Tongue (tissue), 1 donor: ENCODE measurements at regions not wholly inside any gene's neighbourhood (a gene's known extent, or its start where the extent isn't known, plus 50 kb on each side); places are given as distances from the start of the nearest gene placed in this dataset.

Experiments used
- DNase-seq: peaks from one replicate; pipeline ENCODE4 v3.0.0-alpha.2; 2015

GRCh38 chr4:20403846-20404245 lies 152.1 kb downstream of the SLIT2 start:
- DNase-seq, result no peak

GRCh38 chr4:20408611-20409010 lies 156.9 kb downstream of the SLIT2 start:
- no peak for DNase-seq

DNA sequence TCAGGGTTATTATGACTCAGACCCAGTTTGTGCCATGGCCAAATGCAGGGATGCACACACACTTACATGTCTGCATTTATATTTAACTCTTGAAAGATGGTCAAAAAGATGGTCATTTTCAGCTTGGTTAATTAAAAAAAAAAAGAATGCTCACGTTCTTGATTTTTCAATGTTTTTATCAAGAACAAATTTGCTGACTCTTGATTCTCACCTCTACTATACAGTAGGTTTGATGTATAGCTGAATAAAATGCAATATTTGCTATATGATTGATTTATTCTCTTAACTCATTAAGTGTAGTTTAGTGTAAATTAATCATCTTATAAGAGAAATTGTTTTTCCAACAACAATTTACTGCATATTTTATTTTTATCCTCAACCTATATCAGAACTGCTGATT lies 160.4 kb downstream of the SLIT2 start:
- DNase-seq, result no peak

GRCh38 chr4:20416800-20417199 lies 165.1 kb downstream of the SLIT2 start:
- no peak for DNase-seq

GRCh38 chr4:20418861-20419451 lies 167.3 kb downstream of the SLIT2 start:
- DNase-seq, result peak; percentile 55

GRCh38 chr4:20420916-20421602 lies 169.4 kb downstream of the SLIT2 start:
- no peak for DNase-seq

GRCh38 chr4:20421603-20421985 lies 169.9 kb downstream of the SLIT2 start:
- no peak for DNase-seq

- DNase-seq, result peak; percentile 44
Measured at GRCh38 chr4:20422398-20422797, 170.7 kb downstream of the SLIT2 start.

DNA sequence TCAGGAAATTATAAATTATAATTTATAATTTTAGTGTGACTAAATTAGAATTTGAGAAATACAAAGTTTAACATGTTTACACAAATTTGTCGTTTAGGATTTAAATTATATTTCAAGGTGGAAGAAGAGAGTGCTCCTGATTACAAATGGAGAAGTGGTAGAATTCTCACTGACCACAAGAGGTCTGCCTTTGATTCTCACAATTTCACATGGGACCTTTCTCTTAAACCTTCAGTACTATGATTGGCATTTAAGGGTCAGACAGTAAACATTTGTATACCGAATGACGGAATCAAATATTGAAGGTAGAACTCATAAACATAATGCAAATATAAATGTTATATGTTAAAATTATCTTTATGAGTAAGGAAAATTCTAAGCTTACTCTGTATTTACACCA lies 171.7 kb downstream of the SLIT2 start:
- DNase-seq, result no peak

- no peak for DNase-seq
Measured at GRCh38 chr4:20426028-20426427, 174.3 kb downstream of the SLIT2 start.

DNA sequence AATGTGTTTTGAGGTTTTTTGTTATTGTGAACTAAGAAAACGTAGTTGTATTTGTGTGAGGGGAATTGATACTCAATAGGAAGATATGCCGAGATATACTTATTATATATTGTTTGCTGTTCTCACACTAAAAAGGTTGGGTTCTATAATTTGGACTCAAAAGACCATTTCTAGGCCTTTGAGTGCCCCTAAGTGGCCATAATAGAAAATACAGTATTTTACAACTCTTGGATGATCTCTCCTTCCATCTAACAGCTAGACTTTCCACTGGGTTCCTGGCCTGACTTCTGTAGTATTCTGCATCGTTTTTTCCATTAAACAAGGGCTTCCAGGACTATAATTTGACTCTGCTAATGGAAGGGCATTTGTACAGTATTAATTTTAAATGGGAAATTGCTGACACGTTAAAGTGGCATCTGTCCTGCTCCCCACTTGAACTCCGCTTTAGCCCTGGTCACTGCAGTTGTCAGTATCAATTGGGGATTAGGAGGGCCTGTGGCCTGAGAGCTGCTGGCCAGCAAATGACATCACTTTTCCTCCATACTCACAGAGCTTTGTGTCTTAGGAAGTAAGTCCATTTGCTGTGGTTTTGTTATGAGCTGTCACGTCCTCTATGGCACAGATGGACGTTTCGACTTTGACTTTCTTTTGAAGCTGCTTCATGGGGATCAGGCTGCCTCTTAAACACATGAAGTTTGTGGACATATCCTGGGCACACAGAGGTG lies 176.9 kb downstream of the SLIT2 start:
- DNase-seq, result peak; percentile 35

DNA sequence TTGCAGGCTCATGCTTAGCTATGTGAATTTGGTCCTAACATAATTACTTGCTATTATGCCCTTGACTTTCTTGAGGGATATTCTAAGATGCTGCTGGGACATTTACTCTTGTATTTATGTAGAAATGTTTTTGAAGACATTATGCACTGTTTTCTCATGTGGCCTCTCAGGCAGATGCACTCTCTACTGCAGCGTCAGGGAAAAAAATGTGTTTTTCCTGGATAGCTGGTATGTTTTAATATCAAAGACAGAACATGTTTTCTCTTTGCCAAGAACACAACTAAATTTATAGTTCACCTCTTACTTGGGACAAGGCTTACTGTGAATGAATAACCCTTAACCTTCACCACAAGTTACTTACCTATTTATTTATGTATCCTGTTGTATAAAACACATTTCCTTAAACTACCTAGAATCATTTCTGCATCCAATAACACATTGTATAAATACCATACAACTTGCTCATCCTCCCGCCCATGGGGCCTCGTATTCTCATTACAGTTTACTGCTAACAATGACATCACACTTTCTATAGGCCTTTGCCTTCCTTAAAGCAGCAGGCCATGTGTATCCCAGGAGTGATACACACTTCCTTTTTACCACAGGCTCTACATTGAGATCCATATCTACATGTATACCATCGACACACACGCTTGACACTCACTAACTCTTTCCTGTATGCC lies 178.7 kb downstream of the SLIT2 start:
- peak; percentile 45 for DNase-seq

DNA sequence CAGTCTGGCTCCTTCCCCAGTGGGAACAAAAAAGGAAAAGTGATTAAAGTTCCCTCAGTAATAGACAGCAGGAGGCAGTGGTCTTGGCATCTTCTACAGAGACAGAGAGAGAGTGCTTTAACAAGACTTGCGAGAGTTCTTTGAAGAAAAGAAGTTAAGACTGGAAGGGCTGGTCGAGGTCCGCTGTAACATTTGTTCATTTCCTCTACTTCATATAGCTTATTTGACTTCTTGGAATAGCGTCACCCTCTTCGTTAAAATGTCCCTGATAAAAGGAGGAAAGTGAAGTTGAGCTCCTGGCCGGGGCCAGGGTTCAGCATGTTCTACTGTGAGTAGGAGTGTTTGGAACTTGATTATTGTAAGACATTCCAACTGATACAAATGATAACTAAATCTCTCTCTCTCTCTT lies 179.8 kb downstream of the SLIT2 start:
- DNase-seq, result no peak

- DNase-seq, result no peak
Measured at GRCh38 chr4:20432088-20432487, 180.4 kb downstream of the SLIT2 start.

DNA sequence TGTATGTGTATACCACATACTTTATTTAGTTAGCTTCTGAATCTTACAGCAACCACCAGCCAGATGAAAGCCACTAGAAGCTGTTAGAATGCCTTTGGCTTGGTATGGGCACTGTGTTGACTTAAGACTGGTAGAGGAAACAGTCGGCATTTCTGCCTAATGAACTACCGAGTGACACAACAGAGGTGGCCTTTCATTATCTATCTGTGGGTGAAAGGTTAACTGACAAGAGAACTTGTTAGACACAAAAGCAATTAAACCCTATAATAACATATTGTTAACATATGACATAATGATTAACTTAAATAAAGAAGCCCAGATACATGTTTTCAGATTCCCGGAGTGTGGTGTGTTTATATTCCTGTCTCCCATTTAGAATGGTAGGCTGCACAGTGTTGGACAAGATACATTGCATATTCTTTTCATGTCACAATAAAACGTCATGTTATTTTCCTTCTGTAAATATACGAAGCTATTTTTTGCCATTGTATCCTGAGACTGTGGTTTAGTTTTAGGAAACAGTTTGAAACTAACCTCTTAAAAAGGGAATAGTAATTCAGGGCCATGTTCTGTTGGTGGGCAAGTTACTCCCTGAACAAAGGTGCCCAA lies 181.5 kb downstream of the SLIT2 start:
- DNase-seq, result no peak

GRCh38 chr4:20440170-20440569 lies 188.5 kb downstream of the SLIT2 start:
- DNase-seq, result no peak

- DNase-seq, result no peak
Measured at GRCh38 chr4:20443015-20443805, 191.5 kb downstream of the SLIT2 start.

DNA sequence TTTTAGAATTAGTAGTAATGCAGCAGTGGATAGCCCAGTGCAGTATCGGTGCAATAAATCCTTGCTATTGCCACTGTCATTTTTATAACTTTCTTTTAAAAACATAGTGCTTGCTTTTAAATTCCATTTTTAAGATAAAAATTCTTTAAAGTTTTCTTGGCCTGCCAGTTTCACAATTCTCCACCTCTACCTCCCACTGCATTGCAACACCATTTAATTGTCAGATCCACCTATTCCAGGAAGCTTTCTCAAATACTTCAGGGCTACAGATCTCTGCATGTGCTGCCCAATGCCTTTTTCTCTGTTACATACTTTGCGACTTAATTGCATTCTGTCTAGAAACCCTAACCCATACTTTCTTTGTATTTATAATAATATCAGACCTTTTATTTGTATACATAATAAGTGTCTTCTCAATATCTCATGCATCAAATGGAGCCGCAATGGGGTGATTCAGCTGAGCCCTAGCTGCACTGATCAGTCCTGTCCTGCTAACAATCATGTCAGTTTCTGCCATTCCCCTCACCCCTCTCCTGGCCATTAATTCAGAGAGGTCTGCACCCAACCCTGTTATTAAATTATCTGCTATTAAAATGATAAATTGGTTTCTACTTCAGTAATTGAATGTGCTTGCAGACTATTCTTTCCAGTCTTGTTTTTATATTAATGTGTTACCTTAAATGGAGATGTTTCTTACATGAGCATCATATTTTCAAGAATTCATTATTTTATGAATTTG lies 193.1 kb downstream of the SLIT2 start:
- DNase-seq, result no peak

DNA sequence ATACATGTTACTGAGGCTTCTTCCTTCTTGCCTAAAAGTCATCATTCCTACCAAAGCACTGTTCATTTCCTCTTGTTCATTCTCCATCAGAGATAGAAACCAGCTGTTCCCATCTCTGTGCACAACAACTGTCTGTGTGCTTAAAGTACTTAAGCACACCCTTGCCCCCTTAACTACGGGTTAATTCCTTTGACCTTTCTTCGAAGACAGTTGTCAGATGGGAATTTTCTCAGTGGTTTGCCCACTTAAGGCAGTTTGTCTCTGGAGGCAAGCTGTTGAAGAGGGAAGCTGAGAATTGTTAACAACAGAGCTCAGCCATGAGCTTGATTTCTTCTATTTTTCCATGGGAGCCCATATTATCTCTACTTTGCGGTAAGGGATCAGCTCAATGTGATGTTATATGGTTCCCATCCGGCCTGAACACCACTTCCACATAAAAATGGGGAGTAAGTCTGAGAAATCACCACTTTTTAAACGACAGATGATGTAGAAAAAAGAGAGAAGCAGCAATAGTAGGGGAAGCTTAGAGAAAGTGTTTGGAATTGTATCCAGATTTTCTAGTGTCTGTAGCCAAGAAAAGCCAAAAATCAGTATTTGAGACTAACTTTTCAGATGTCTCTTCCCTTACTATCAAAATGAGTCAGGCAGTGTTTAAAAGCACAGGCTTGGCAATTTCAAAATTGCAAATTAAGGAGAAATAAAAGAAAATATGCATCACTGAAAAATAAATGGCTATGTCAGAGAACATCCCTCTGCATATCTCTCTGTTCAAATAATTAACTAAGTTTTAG lies 194.4 kb downstream of the SLIT2 start:
- DNase-seq, result peak; percentile 30

GRCh38 chr4:20447103-20447502 lies 195.4 kb downstream of the SLIT2 start:
- DNase-seq, result no peak
